Thoracic aorta (tissue), 2 donors: ENCODE measurements at regions not wholly inside any gene's neighbourhood (a gene's known extent, or its start where the extent isn't known, plus 50 kb on each side); places are given as distances from the start of the nearest gene placed in this dataset.

ENCODE experiments used
- ATAC-seq: fragments of 150-250 bp; one replicate; pipeline ENCODE4 v1.8.0; 2017; ENCODE audit warnings: low read depth; ENCODE audit not compliant: insufficient number of reproducible peaks, low FRiP score
- DNase-seq: peaks from one replicate; pipeline ENCODE4 v3.0.0-alpha.2; 2020; ENCODE audit warnings: low spot score
- H3K27ac ChIP-seq, 2 donors: fragments of 200-600 bp; sonication (generic); 1 replicate in 1 of 2; 2 replicates in 1 of 2; pipeline ENCODE4 v1.5.1; 2016; ENCODE audit warnings: mild to moderate bottlenecking in 2 of 2, moderate library complexity in 2 of 2
- H3K27me3 ChIP-seq: fragments of 200-600 bp; sonication (generic); replicated peaks from 2 replicates; pipeline ENCODE4 v1.6.0; 2016; ENCODE audit warnings: mild to moderate bottlenecking; ENCODE audit not compliant: insufficient read depth
- H3K36me3 ChIP-seq: fragments of 200-600 bp; sonication (generic); one replicate; pipeline ENCODE4 v1.5.1; 2016
- H3K4me1 ChIP-seq, 2 donors: fragments of 200-600 bp; sonication (generic); 1 replicate in 1 of 2; 2 replicates in 1 of 2; pipeline versions ENCODE4 v1.5.1 to v1.6.0; 2016; ENCODE audit warnings: low read depth in 2 of 2, mild to moderate bottlenecking in 1 of 2; ENCODE audit not compliant: control insufficient read depth in 1 of 2
- H3K4me3 ChIP-seq: fragments of 200-600 bp; sonication (generic); 2 replicates; pipeline ENCODE4 v1.5.1; 2016; ENCODE audit warnings: mild to moderate bottlenecking
- H3K9me3 ChIP-seq: fragments of 200-600 bp; sonication (generic); 2 replicates; pipeline ENCODE4 v1.5.1; 2016
- CTCF ChIP-seq: fragments of 200-600 bp; sonication (generic); IDR thresholded peaks from one replicate; pipeline ENCODE4 v1.5.1; 2019; ENCODE audit warnings: antibody characterized with exemption

DNA sequence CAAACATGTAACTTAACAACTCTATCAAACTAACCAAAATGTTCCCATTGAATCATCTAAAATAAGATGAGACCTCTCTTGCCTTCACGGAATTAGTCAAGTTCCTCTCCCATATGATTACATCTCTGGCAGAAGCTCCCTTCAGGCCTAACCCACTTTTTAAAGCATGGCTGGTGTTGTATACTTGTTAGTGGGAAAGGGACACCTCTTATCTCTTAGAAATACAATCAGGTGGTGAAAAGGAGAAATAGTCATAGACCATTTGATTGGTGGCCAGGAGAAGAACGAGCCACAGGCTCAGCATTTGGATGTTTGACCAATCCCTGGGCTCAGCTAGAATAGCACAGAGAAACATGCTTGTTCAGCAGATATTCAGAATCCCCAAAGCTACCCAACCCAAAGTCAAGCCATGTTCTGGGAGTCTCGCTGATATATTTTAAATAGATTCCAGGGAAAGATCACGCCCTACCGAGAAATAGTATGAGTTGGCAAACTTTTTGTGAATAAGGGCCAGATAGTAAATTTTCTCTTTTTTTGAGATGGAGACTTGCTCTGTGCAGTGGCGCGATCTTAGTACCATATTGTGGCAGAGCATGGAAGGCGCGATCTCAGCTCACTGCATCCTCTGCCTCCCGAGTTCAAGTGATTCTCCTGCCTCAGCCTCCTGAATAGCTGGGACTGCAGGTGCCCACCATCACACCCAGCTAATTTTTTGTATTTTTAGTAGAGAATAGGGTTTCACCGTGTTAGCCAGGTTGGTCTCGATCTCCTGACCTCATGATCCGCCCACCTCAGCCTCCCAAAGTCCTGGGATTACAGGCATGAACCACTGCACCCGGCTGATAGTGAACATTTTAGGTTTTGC, 126.3 kb upstream of the MYLIP start:
- no peak overlapping the region for H3K27ac ChIP-seq
- H3K27me3 ChIP-seq, result no peaks in the 10 kb centered on the region
- H3K9me3 ChIP-seq, result no peaks in the 10 kb centered on the region
- no peaks in the 10 kb centered on the region for H3K4me1 ChIP-seq
- DNase-seq (no peak), ATAC-seq (no peak)
- no peak for TF ChIP-seq CTCF
- no peak overlapping the region for H3K4me3 ChIP-seq
- H3K36me3 ChIP-seq, result no peaks in the 10 kb centered on the region

- ATAC-seq, result no peak
- Histone ChIP-seq H3K4me1 (no peaks in the 10 kb centered on the region), H3K27ac (no peak overlapping the region), H3K36me3 (no peaks in the 10 kb centered on the region), H3K27me3 (no peaks in the 10 kb centered on the region), H3K4me3 (no peak overlapping the region), H3K9me3 (no peaks in the 10 kb centered on the region)
- no peak for DNase-seq
- no peak for TF ChIP-seq CTCF
Measured at GRCh38 chr6:16001158-16001557, 127.7 kb upstream of the MYLIP start.

- Histone ChIP-seq H3K9me3 (no peaks in the 10 kb centered on the region), H3K27ac (no peak overlapping the region), H3K27me3 (no peaks in the 10 kb centered on the region), H3K4me3 (no peak overlapping the region), H3K4me1 (no peaks in the 10 kb centered on the region), H3K36me3 (no peaks in the 10 kb centered on the region)
- TF ChIP-seq CTCF, result no peak
- ATAC-seq (no peak), DNase-seq (no peak)
Measured at GRCh38 chr6:15999201-15999600, 129.7 kb upstream of the MYLIP start.

DNA sequence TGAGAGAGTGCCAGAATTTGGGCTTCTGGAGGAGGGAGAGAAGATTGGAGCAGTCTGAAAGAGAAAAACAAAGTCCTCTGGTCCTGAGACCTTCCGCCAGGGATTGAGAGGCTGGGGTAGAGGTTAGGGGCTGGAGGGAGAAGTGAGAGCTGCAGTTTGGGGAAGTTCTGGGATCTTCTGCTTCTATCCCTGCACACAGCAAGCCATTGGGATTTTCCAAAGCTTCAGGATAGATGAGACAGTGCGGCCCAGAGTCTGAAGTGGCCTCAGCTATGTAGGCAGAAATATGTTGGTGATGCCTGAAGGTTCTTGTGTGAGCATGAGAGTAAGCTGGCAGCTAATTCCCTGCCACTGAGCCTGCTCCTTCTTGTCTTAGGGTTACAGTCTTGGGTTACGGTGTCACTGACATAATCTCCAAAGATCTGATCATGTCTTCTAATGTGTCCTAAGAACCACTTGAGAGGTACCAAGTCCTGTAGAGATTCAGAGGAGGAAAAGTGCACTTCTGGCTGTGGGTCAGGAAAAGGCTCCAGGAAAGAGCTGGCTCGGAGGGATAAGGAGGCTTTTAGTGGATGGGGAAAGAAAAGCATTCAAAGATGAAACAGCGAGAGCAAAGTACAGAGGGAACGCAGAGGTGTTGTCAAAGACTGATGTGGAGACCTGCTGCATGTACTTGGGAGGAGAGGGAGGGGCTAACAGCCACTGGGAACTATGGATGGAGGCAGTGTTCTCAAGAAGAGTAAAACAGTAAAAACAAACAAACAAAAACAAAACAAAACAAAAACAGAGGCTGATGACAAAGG, 131.1 kb upstream of the MYLIP start:
- DNase-seq (no peak), ATAC-seq (no peak)
- no peaks in the 10 kb centered on the region for H3K4me1 ChIP-seq
- no peaks in the 10 kb centered on the region for H3K36me3 ChIP-seq
- no peak for TF ChIP-seq CTCF
- no peak overlapping the region for H3K4me3 ChIP-seq
- no peaks in the 10 kb centered on the region for H3K27me3 ChIP-seq
- no peak overlapping the region for H3K27ac ChIP-seq
- H3K9me3 ChIP-seq, result no peaks in the 10 kb centered on the region

GRCh38 chr6:15996030-15996429, 132.9 kb upstream of the MYLIP start:
- ATAC-seq, result no peak
- Histone ChIP-seq H3K4me1 (no peaks in the 10 kb centered on the region), H3K27me3 (no peaks in the 10 kb centered on the region), H3K27ac (no peak overlapping the region), H3K4me3 (no peak overlapping the region), H3K9me3 (no peaks in the 10 kb centered on the region), H3K36me3 (no peaks in the 10 kb centered on the region)
- DNase-seq, result no peak
- no peak for TF ChIP-seq CTCF
